ENCODE measurements at regions not wholly inside any gene's neighbourhood (a gene's known extent, or its start where the extent isn't known, plus 50 kb on each side); places are given as distances from the start of the nearest gene placed in this dataset.

- TF ChIP-seq SUZ12 (IDR thresholded peaks at IDR 0.05) (no peak), BHLHE40 (IDR thresholded peaks at IDR 0.05; ENCODE audit: borderline replicate concordance) (no peak), ELF4 (IDR thresholded peaks at IDR 0.05) (no peak), SP1 (IDR thresholded peaks at IDR 0.05) (no peak), FOXM1 (IDR thresholded peaks at IDR 0.05; ENCODE audit: borderline replicate concordance) (no peak), NFRKB (IDR thresholded peaks at IDR 0.05) (no peak), FOXK2 (IDR thresholded peaks at IDR 0.05) (no peak), FOXA1 (IDR thresholded peaks at IDR 0.05) (no peak), L3MBTL2 (conservative IDR thresholded peaks at IDR 0.05) (no peak), ZNF384 (IDR thresholded peaks at IDR 0.05) (no peak), ARNT (IDR thresholded peaks at IDR 0.05) (no peak)
Measured at GRCh38 chr10:2700626-2701305, 366.6 kb upstream of the PFKP start.
